GM12878 (cell line): ENCODE measurements at regions not wholly inside any gene's neighbourhood (a gene's known extent, or its start where the extent isn't known, plus 50 kb on each side); places are given as distances from the start of the nearest gene placed in this dataset.

Source experiments
- ATAC-seq: fragments of 200-7000 bp; cut with Tn5 transposase; 3 replicates; pipeline ENCODE4 v1.9.1; 2020; ENCODE audit warnings: mild to moderate bottlenecking, moderate library complexity
- BruUV-seq: library from RNA; stranded (reverse); fragments of 400-500 nt; replicated peaks from 2 replicates; lab custom pipeline; 2021; lab: Mats Ljungman, UMichigan
- CTCF ChIA-PET: fragments of 300-600 bp; sonication (Branson Sonifier 250); formaldehyde crosslinking; extraction: SDS; loops from one replicate; lab custom pipeline; 2021; ENCODE audit warnings: inconsistent platforms; lab: Yijun Ruan, JAX
- POLR2A ChIA-PET: fragments of 350-600 bp; formaldehyde crosslinking; extraction: SDS; loops from one replicate; lab custom pipeline; 2021; ENCODE audit warnings: inconsistent platforms; lab: Charles Lee
- RAD21 ChIA-PET: fragments of 300-600 bp; sonication (Branson Sonifier 250); formaldehyde crosslinking; loops from one replicate; lab custom pipeline; 2023; ENCODE audit warnings: antibody characterized with exemption; ENCODE audit not compliant: unreplicated experiment; lab: Charles Lee
- SMC1A ChIA-PET: fragments of 300-600 bp; sonication (Branson Sonifier 250); formaldehyde crosslinking; loops from one replicate; lab custom pipeline; 2023; ENCODE audit not compliant: unreplicated experiment, uncharacterized antibody; lab: Charles Lee
- DNase-seq: peaks from one replicate; pipeline ENCODE4 v3.0.0-alpha.2; 2011; ENCODE audit warnings: low read depth, low spot score
- FAIRE-seq: peaks from 3 replicates; lab custom pipeline; 2011; peaks lifted over from hg19 to GRCh38; lab: Jason Lieb, UNC
- H2AFZ ChIP-seq: 2 replicates; pipeline ENCODE4 v1.6.0; 2011; ENCODE audit warnings: low read depth, low read length, control low read depth; ENCODE audit not compliant: control insufficient read depth
- H3K27ac ChIP-seq: 2 replicates; pipeline ENCODE4 v1.5.1; 2011; ENCODE audit warnings: control low read depth; ENCODE audit not compliant: control insufficient read depth, insufficient read depth
- H3K27me3 ChIP-seq, 2 experiments: replicated peaks in 1 of 2; 2 replicates each; pipeline versions ENCODE4 v1.6.0 to v1.6.1; 2011; ENCODE audit warnings: low read length in 1 of 2; ENCODE audit not compliant: control insufficient read depth in 2 of 2, insufficient read depth in 2 of 2
- H3K36me3 ChIP-seq, 2 experiments: 2 replicates each; pipeline ENCODE4 v1.5.1; 2011; ENCODE audit warnings: low read length in 1 of 2; ENCODE audit not compliant: control insufficient read depth in 2 of 2, insufficient read depth in 2 of 2
- H3K4me1 ChIP-seq: 2 replicates; pipeline ENCODE4 v1.6.1; 2011; ENCODE audit warnings: mild to moderate bottlenecking, low read length, moderate library complexity, mixed read lengths; ENCODE audit not compliant: control insufficient read depth, insufficient read depth
- H3K4me2 ChIP-seq: 2 replicates; pipeline ENCODE4 v1.6.0; 2011; ENCODE audit warnings: control low read depth; ENCODE audit not compliant: control insufficient read depth, insufficient read depth
- H3K4me3 ChIP-seq: fragments of 200-600 bp; sonication (generic); 2 replicates; pipeline ENCODE4 v1.5.1; 2016
- H3K79me2 ChIP-seq: 2 replicates; pipeline ENCODE4 v1.6.0; 2011; ENCODE audit warnings: low read length; ENCODE audit not compliant: control insufficient read depth, insufficient read depth
- H3K9ac ChIP-seq: 2 replicates; pipeline ENCODE4 v1.8.0; 2011; ENCODE audit warnings: low read length, control low read depth, mixed read lengths; ENCODE audit not compliant: control insufficient read depth, insufficient read depth
- H3K9me3 ChIP-seq: replicated peaks from 3 replicates; pipeline ENCODE4 v1.5.1; 2011; ENCODE audit warnings: mild to moderate bottlenecking, low read length; ENCODE audit not compliant: control insufficient read depth, insufficient read depth
- H4K20me1 ChIP-seq: 2 replicates; pipeline ENCODE4 v1.6.0; 2011; ENCODE audit not compliant: control insufficient read depth, insufficient read depth
- CBX5 ChIP-seq: sonication (generic); IDR thresholded peaks from 2 replicates; pipeline ENCODE4 v1.6.1; 2016; ENCODE audit warnings: low read depth, moderate library complexity, mild to moderate bottlenecking, inconsistent platforms
- CHD1 ChIP-seq: IDR thresholded peaks from 2 replicates; pipeline ENCODE4 v1.6.1; 2012; ENCODE audit warnings: low read depth, low read length, improper control_type of control experiment
- EZH2 ChIP-seq: IDR thresholded peaks from 2 replicates; pipeline ENCODE4 v1.6.1; 2012; ENCODE audit warnings: low read depth, mild to moderate bottlenecking, control low read depth, inconsistent platforms, low read length, borderline replicate concordance; ENCODE audit not compliant: control insufficient read depth
- HDGF ChIP-seq: fragments of 450-650 bp; IDR thresholded peaks from 2 replicates; pipeline ENCODE4 v1.6.1; 2016; ENCODE audit warnings: antibody characterized with exemption
- KAT2A ChIP-seq: conservative IDR thresholded peaks from 2 replicates; pipeline ENCODE4 v1.6.1; 2011; ENCODE audit warnings: low read depth, low read length; ENCODE audit not compliant: control insufficient read depth
- NFXL1 ChIP-seq: fragments of 450-650 bp; IDR thresholded peaks from 2 replicates; pipeline ENCODE4 v1.6.1; 2017; ENCODE audit warnings: antibody characterized with exemption, mild to moderate bottlenecking, borderline replicate concordance
- NFYB ChIP-seq: IDR thresholded peaks from 2 replicates; pipeline ENCODE4 v1.6.1; 2011; ENCODE audit warnings: low read depth, mild to moderate bottlenecking, low read length, improper control_type of control experiment, moderate library complexity; ENCODE audit not compliant: insufficient read depth
- RUNX3 ChIP-seq: IDR thresholded peaks from 2 replicates; pipeline ENCODE4 v1.6.1; 2012; ENCODE audit warnings: low read length, inconsistent platforms
- SPI1 ChIP-seq: IDR thresholded peaks from 2 replicates; pipeline ENCODE4 v1.6.1; 2011; ENCODE audit warnings: low read depth, mild to moderate bottlenecking, low read length, moderate library complexity, borderline replicate concordance; ENCODE audit not compliant: insufficient read depth
- SRF ChIP-seq, 2 experiments: IDR thresholded peaks; 2 replicates each; pipeline ENCODE4 v1.6.1; 2011; ENCODE audit warnings: low read depth in 2 of 2, low read length in 2 of 2, mild to moderate bottlenecking in 1 of 2, moderate library complexity in 1 of 2
- TARDBP ChIP-seq: IDR thresholded peaks from 2 replicates; pipeline ENCODE4 v1.6.1; 2016; ENCODE audit warnings: borderline replicate concordance
- ZBTB40 ChIP-seq: fragments of 450-650 bp; IDR thresholded peaks from 2 replicates; pipeline ENCODE4 v1.6.1; 2016; ENCODE audit warnings: mild to moderate bottlenecking, moderate library complexity, borderline replicate concordance
- WGBS: methylation state at CpG from one replicate; pipeline ENCODE4 v1.1.6; 2016; ENCODE audit warnings: low lambda C conversion rate; ENCODE audit not compliant: insufficient replicate concordance, insufficient coverage; ENCODE audit errors: missing lambda C conversion rate; 5-methylcytosine and 5-hydroxymethylcytosine counted together
- in situ Hi-C: fragments of 300-500 bp; cut with MboI; formaldehyde crosslinking; loops from 9 replicates; pipeline ENCODE4 v1.14.3; 2018; ENCODE audit warnings: mixed read lengths
- intact Hi-C: fragments of 100-400 bp; cut with micrococcal nuclease; formaldehyde crosslinking; loops from one replicate; pipeline ENCODE4 v1.14.2; 2022; ENCODE audit not compliant: unreplicated experiment
- TF ChIP-seq, protein P1 (sequence below): fragments of 450-650 bp; IDR thresholded peaks from 2 replicates; pipeline ENCODE4 v1.6.1; 2017; ENCODE audit warnings: antibody characterized with exemption, mild to moderate bottlenecking, moderate library complexity

DNA sequence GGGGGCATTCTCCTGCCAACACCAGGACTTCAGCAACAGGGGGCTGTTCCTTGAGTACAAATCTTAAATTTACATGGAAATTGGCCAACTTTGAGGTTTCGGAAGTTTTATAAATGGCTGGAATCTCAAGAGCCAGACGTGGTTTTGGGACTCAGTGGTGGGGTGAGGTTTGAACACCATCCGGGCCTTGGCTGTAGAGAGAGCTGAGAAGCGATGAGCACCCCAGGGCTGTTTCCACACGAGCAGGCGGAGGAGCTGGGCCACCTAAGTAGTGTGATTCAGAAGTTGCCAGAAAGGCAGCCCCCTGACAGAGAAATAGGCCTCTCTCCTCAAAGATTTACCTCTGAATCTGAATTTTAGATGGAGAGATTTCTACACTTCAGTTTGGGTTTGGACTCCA lies 89.0 kb downstream of the FGF9 start:
- in situ Hi-C loops: no loop called here
- no peaks in the 10 kb centered on the region for H3K9me3 ChIP-seq
- no peaks in the 10 kb centered on the region for H3K36me3 ChIP-seq
- no peaks in the 10 kb centered on the region for H4K20me1 ChIP-seq
- H3K9ac ChIP-seq: no peak overlapping the region
- DNase-seq: no peak
- H3K27me3 ChIP-seq: no peaks in the 10 kb centered on the region
- no peak overlapping the region for H3K27ac ChIP-seq
- no TSS peak for BruUV-seq
- no peak overlapping the region for H2AFZ ChIP-seq
- ChIA-PET SMC1A (no interaction called here), POLR2A (no interaction called here), CTCF (no interaction called here), RAD21 (no interaction called here)
- FAIRE-seq: no peak
- no peaks in the 10 kb centered on the region for H3K79me2 ChIP-seq
- ATAC-seq: no peak
- no peak overlapping the region for H3K4me2 ChIP-seq
- no peak overlapping the region for H3K4me3 ChIP-seq
- H3K4me1 ChIP-seq: no peaks in the 10 kb centered on the region
- intact Hi-C loops: loop anchor here (10.0 kb wide), 1 partner anchor 125 kb away; no protein-coding TSS in a partner anchor
- 7% methylated on average over 6 of the region's 6 CpGs for WGBS
- TF ChIP-seq NFYB: no peak
- no peak for TF ChIP-seq SRF (IDR thresholded peaks at IDR 0.05; ENCODE audit: low read depth in 2 of 2, low read length in 2 of 2)
- TF ChIP-seq, protein P1, sequence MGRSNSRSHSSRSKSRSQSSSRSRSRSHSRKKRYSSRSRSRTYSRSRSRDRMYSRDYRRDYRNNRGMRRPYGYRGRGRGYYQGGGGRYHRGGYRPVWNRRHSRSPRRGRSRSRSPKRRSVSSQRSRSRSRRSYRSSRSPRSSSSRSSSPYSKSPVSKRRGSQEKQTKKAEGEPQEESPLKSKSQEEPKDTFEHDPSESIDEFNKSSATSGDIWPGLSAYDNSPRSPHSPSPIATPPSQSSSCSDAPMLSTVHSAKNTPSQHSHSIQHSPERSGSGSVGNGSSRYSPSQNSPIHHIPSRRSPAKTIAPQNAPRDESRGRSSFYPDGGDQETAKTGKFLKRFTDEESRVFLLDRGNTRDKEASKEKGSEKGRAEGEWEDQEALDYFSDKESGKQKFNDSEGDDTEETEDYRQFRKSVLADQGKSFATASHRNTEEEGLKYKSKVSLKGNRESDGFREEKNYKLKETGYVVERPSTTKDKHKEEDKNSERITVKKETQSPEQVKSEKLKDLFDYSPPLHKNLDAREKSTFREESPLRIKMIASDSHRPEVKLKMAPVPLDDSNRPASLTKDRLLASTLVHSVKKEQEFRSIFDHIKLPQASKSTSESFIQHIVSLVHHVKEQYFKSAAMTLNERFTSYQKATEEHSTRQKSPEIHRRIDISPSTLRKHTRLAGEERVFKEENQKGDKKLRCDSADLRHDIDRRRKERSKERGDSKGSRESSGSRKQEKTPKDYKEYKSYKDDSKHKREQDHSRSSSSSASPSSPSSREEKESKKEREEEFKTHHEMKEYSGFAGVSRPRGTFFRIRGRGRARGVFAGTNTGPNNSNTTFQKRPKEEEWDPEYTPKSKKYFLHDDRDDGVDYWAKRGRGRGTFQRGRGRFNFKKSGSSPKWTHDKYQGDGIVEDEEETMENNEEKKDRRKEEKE: no peak
- TF ChIP-seq KAT2A: no peak
- no peak for TF ChIP-seq RUNX3
- no peak for TF ChIP-seq NFXL1
- no peak for TF ChIP-seq HDGF
- no peak for TF ChIP-seq ZBTB40
- no peak for TF ChIP-seq CBX5
- no peak for TF ChIP-seq EZH2
- no peak for TF ChIP-seq SPI1
- no peak for TF ChIP-seq CHD1
- no peak for TF ChIP-seq TARDBP
